GM12874 (cell line): ENCODE measurements at regions not wholly inside any gene's neighbourhood (a gene's known extent, or its start where the extent isn't known, plus 50 kb on each side); places are given as distances from the start of the nearest gene placed in this dataset.

Source experiments
- TF ChIP-seq, protein P1 (sequence below): IDR thresholded peaks from 2 replicates; pipeline ENCODE4 v1.5.1; 2011; ENCODE audit warnings: low read depth, mild to moderate bottlenecking, control low read depth, low read length, moderate library complexity; ENCODE audit not compliant: insufficient read depth

GRCh38 chr2:118548880-118549488, 298.5 kb downstream of the EN1 start:
- TF ChIP-seq, protein P1, sequence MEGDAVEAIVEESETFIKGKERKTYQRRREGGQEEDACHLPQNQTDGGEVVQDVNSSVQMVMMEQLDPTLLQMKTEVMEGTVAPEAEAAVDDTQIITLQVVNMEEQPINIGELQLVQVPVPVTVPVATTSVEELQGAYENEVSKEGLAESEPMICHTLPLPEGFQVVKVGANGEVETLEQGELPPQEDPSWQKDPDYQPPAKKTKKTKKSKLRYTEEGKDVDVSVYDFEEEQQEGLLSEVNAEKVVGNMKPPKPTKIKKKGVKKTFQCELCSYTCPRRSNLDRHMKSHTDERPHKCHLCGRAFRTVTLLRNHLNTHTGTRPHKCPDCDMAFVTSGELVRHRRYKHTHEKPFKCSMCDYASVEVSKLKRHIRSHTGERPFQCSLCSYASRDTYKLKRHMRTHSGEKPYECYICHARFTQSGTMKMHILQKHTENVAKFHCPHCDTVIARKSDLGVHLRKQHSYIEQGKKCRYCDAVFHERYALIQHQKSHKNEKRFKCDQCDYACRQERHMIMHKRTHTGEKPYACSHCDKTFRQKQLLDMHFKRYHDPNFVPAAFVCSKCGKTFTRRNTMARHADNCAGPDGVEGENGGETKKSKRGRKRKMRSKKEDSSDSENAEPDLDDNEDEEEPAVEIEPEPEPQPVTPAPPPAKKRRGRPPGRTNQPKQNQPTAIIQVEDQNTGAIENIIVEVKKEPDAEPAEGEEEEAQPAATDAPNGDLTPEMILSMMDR, result no peak

DNA sequence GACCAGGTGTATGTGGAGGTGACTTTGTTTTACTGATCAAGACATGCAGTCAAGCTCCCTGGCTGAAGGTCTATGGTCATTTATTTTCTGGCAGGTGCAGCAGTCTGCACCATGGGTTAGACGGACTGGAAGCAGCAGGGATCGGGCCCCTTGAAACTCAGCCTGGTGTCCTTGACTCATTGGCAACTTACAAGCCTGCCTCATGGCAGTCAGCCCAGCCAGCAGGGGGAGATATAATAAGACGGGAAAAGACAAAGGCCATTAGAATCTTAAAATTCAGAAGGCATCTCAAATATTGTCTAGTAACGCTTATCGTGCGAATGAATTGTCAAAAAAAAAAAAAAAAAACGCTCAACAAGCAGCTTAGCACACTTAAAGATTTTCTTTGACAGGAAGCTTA, 308.2 kb downstream of the EN1 start:
- TF ChIP-seq, protein P1, result peak; percentile 42; the same call in 1 of the 2 replicates

DNA sequence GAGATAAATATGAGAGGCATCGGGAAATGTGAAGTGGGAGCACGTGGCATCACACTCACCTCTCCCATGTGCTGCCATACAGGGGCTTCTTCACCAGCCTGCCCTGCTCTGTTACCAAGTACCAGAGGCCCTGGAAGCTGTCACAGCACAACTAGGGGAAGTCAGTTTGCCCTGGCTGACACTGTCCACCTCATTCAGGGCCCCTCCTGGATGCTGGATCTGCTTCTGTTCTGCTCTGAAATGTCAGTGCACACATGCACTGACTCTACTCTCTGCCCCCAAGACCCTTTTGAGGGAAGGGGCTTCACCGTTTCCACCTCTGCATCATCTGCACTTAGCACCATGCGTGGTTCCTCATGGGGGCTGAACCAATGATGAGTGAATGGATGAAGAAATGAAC, 311.1 kb downstream of the EN1 start:
- TF ChIP-seq, protein P1, result no peak

DNA sequence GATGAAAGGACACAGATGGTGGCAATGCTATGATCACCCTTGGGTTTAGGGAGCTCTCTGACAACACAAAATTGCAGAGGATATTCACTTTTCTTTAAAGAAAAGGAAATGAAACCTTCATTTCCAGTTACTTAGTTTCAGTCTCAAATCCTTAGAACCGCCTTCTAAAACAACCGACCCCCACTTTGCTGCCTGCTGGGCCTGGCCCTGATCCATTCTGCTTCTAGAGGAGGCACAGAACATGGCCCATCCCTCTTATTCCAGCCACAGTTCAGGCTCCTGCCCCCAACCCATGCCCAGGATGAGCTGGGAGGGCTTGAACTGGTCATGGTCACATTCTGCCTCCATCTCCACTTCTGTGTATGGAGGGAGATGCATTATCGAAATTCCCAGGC, 311.6 kb downstream of the EN1 start:
- TF ChIP-seq, protein P1, result no peak

DNA sequence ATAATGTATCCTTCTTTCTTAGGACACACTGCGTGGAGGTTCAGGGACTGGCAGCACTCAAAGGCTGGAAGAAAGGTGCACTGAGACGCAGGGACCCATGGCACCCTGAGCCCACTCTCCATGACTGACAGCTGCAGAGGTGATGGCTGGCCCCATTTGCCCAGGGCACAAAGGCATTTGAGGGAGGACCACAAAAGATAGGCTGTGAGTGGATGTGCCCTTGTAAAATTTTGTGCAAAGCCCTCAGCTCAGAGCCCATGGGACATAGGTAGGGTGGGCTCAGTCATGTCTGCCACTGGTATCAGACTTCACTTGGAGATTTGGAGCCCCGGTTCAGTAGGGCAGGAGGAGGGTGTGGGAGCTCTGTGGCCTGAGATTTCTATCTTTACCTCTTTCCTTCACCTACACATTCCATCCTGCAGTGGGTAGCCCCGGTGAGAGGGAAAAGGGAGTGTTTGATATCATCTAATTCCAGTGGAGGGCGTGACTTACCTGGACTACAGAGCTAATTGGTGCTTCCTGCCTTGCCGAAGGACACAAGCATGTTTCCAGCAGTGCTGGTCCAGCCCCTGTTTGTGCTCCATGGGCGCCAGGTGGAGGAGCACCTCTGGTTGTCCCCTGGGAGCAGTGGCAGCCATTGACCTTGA, 312.2 kb downstream of the EN1 start:
- TF ChIP-seq, protein P1, result no peak

DNA sequence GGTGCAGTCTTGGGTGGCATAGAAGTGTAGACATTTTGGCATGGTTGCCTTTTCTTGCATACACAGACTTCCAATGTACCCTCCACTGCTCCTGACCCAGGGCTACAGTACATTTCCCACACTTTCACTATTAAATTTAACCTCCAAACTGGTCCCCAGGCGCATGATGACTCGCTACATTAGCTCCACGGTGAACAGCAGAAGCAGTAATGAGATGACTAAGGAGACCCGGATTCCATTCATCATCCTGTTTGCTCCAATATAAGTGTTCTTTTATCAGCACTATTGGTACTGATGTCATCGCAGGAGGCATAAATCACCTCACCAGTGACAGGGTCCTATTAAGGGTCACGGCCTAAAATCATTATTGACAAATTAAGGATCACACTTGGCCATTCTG, 316.5 kb downstream of the EN1 start:
- TF ChIP-seq, protein P1, result no peak

DNA sequence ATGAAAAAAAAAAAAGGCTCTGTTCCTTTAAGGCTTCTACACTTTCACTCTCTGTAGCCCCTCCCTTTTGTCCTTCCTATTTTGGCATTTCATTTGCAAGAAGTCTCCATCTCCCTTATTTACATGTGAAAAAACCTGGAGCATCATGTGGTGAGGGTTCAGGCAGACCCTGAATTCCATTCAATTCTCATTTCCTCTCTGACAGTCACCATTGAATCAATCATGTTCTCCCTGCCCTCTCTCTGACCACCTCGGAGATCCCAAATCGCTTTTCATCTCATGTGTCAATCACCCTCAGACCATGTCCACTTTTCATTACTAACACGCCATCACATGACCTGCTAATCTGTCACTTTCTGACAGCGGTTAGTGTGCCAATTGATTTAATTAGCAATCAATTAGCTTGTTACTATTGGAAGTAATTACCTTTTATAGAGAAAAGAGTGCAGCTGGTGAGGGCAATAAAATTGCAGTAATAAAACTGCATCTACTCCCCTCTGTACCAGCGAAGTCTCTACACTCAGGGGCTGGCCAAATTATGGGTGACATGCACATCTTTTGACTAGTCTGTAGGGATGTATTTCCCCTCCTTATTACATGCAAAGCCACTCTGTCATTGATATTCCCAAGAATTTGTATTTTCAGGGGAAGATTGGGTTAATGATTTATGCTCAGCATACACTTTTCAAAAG, 317.4 kb downstream of the EN1 start:
- TF ChIP-seq, protein P1, result no peak
